GM18951 (cell line): ENCODE measurements at regions not wholly inside any gene's neighbourhood (a gene's known extent, or its start where the extent isn't known, plus 50 kb on each side); places are given as distances from the start of the nearest gene placed in this dataset.

ENCODE experiments used
- POLR2A ChIP-seq: IDR thresholded peaks from 4 replicates; pipeline ENCODE4 v1.6.1; 2011; ENCODE audit warnings: mild to moderate bottlenecking; ENCODE audit not compliant: insufficient read length, insufficient read depth; ENCODE audit errors: extremely low read depth
- in situ Hi-C: fragments of 300-500 bp; cut with MboI; formaldehyde crosslinking; loops from one replicate; pipeline ENCODE4 v1.12.0; 2022; ENCODE audit warnings: low sequenced_read_pairs, mixed read lengths, inconsistent platforms; ENCODE audit not compliant: unreplicated experiment

DNA sequence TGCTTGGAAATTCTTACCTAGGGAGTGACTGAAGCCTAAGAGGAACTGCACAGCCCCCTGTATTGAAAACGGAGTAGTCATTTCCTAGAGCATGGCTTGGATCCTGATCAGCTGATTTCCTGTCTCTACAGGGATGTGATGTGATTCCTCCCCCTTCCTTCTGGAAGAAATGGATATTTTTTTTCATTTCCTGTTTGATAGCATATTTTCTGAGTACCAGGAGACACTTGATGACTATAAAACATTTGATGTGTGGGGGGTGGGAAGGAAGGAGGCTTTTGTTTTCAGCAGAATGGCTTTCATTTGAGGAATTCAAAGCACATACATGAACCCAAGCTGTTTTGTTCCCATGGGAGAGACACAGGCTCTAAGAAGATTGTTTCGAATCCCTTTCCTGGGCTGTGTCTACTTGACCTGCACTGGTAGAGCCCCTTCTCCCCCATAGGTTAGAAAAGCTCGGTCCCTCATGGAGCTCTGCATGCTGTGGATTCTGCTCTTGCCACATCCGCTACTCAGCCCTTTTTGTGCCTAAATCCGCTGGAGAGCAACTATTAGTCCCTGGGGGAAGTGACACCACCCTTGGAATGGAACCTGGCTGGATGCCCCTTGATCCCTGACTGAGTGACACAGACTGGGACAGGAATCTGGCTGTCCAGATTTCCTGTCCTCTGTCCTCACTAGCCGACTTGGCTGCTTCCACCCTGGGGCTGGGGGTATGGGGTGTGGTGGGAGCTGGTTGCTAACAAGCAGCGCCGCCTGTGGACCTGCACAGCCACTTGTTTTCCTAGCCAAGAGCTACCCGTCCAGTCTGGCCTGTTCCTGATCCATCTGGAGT lies 71.8 kb upstream of the MACF1 start:
- in situ Hi-C loops: no loop called here
- no peak for TF ChIP-seq POLR2A

DNA sequence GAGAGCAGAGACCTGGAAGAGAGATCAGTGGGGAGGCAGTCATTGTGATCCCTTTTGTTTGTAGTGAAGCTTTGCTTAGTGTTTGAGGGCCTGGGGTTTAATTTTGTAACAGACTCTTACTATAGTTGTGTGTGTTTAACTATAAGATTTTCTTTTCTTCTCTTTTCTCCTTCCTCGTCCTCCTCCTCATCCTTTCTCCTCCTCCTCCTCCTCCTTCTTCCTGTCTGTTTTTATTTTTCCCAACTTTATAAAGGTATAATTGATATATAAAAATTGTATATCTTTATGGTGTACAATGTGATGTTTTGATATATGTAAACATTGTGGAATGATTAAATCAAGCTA lies 71.2 kb upstream of the MACF1 start:
- in situ Hi-C loops: no loop called here
- TF ChIP-seq POLR2A: no peak

DNA sequence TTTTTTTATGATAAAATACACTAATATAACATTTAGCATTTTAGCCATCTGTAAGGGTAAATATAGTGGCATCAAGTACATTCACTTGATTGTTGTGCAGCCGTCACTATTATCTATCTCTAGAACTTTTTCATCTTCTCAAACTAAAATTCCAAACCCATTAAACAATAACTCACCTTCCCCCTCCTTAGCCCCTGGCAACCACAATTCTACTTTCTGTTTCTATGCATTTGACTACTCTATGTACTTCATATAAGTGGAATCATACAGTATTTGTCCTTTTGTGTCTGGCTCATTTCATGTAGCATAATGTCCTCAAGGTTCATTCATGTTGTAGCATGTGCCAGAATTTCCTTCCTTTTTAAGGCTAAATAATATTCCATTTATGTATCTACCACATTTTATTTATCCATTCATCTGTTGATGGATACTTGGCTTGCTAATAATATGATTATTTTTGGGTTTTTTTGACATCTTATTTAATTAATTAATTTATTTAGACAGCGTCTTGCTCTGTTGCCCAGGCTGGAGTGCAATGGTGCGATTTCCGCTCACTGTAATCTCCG lies 69.6 kb upstream of the MACF1 start:
- in situ Hi-C loops: no loop called here
- no peak for TF ChIP-seq POLR2A

DNA sequence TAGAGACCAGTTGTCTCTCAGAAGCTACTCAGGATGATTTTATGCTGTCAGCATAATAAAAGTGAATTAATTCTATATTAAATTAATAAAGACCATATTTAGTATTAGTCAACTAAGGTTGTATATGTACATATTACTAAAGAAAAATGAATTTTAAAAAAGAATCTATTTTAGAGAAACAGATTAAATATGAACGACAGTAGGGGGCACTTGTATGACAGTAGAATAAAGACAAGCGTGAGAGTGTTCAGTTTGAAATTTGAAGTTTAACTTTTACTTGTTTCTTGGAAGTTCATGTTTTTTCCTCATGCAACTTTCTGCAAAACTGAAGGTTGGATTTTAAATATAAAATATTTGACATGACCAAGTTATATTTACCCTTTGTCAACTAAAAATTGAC lies 67.9 kb upstream of the MACF1 start:
- in situ Hi-C loops: no loop called here
- no peak for TF ChIP-seq POLR2A

DNA sequence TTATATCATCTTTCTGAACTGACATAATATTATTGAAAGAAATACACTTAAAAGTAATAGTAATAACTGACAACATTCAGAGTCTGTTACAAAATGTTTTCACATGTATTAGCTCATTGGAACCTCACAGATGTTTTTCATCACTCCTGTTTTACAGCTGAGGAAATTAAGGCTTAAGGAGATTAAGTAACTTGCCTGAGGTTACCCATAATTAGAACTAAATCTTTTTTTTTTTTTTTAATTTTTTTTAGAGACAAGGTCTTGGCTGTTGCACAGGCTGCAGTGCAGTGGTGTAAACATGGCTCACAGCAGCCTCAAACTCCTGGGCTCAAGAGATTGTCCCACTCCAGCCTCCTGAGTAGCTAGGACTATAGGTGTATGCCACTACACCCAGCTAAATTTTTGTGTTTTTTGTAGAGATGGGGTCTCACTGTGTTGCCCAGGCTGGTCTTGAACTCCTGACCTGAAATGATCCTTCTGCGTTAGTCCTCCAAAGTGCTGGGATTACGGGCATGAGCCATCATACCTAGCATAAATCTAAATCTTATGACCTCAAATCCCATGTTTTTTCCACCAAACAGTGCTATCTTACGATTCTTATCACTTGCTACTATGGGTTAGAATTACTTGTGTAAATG lies 64.7 kb upstream of the MACF1 start:
- no peak for TF ChIP-seq POLR2A
- in situ Hi-C loops: no loop called here

DNA sequence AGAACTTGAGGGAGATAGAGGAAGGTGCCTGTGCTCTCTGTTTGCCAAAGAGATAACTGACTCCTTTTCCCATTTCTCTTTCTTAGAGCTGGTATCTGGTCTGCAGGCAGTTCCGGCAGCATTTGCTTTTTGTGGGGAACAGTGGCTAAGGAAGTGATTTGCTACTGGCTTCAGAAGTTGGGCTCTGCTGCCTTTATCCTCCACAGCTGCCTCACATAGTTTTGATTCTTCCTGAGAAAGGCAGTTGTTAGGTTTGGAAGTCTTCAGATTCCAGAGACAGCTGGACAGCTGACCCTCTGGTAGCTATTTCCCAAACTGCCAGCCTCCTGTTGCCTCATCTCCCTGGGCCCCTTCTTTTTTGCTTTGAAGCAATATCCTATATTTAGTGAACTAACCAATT lies 62.6 kb upstream of the MACF1 start:
- in situ Hi-C loops: no loop called here
- no peak for TF ChIP-seq POLR2A

DNA sequence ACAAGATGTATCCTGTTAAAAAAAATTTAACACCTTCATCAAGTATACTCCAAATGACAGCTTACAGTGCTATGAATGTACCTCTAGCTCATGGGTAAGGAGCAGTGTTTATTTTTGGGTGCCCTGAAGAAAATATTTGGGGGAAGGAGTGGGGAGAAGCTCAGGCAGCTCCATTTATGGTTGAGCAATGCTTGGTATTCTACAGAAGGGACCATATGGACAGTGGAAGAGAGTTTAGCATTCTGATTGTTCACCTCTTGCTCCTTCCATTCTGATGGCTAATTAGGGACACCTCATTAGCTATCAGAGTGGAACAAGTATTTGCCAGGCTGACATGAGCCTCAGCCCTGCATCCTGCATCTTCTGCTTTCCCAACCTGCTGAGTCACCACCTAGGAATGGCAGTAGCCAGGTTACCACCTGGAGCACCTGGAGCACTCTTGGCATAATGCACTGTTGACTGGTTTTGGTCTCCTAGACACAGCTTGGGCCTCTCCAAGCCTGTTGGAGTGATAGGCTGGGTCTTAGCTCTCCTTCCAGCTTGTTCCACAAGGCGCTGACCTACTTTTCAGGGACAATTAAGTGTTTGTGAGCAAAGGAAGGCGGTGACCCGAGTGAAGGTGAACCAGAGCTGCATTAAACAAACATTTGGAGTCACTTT lies 62.0 kb upstream of the MACF1 start:
- TF ChIP-seq POLR2A: no peak
- in situ Hi-C loops: no loop called here

DNA sequence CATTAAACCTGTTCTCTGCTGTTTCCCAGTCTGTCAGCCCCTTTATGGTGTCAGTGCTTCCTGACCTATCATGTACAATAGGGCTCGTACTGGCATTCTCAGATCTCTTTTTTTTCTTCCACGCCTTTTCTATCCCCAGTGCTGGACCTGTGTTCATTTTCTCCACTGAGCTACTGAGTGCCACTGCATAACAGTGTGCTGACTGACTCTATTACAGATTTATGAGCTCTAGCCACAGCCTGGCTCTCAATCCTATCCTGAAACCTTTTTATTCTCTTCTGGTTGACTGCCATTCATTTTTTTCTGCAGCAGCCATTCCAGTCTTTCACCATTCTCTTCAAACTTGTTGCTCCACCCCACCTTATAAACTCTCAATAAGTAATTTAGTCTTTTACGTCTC lies 59.6 kb upstream of the MACF1 start:
- in situ Hi-C loops: no loop called here
- TF ChIP-seq POLR2A: no peak

DNA sequence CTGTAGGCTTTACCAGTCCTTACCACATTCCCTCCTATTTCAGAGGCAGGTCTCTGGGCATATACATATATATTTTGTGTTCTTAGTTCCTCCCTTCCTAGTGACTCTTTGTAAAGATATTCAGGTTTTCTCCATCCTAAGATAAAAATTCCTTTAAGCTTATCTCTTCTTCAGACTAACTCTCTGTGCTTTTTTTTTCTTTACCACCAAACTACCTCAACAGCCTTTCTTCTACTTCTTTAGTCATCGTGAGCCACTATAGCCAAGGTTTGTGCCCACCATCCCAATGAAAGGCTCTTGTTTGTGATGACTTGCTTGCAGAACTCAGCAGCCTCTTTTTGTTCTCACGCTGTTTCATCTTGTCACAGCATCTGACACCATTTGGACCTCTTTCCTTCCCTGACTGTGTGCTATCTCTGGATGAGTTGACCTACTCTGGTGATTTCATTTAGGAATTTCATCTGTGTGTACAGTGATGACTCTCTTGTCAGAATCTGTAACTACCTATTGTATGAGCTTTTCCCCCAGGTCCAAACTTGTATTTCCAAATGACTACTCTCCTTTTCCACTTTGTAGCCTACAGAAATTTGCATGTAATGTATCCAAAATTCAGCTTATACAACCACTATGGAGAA lies 59.0 kb upstream of the MACF1 start:
- TF ChIP-seq POLR2A: no peak
- in situ Hi-C loops: no loop called here

DNA sequence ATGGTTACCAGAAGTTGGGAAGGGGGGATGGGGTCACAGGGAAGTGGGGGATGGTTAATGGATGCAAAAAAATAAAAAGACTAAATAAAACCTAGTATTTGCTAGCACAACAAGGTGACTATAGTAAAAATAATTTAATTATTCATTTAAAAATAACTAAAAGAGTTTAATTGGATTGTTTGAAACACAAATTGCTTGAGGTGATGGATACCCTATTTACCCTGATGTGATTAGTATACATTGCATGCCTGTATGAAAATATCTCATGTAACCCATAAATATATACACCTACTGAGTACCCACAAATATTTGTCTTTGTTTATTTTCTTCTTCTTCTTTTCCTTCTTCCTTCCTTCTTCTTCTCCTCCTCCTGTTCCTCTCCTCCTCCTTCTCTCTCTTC lies 57.8 kb upstream of the MACF1 start:
- TF ChIP-seq POLR2A: no peak
- in situ Hi-C loops: no loop called here

DNA sequence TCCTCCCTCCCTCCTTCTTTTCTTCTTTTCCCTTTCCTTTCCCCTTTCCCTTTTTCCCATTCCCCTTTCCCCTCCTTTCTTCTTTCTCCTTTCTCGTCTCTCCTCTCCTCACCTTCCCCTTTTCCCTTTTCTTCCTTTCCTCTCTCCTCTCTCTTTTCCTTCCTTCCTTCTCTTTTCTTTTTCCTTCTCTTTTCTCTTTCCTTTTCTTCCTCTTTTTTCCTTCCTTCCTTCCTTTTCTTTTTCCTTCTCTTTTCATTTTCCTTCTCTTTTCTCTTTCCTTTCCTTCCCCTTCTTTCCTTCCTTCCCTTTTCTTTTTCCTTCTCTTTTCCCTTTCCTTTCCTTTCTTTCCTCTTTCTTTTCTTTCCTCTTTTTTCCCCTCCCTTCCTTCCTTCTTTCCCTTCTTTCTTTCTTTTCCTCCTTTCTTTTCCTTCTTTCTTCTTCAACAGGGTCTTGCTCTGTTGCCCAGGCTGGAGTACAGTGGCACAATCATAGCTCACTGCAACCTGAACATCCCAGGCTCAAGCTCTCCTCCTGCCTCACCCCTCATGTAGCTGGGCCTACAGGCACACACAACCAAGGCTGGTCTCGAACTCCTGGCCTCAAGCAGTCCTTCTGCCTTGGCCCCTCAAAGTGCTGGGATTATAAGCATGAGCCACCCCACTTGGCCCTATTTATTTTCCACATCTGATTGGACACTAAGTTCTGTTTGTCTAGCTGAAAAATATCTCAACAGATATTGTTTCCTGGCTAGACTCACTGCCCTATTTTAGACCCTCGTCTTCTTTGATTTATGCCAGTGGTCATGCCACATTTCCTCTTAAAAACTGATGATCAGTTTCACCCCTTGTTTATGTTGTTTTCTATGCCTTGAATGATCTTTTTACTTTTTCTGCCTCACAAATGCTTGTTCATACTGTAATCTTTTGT lies 57.1 kb upstream of the MACF1 start:
- no peak for TF ChIP-seq POLR2A
- in situ Hi-C loops: no loop called here

DNA sequence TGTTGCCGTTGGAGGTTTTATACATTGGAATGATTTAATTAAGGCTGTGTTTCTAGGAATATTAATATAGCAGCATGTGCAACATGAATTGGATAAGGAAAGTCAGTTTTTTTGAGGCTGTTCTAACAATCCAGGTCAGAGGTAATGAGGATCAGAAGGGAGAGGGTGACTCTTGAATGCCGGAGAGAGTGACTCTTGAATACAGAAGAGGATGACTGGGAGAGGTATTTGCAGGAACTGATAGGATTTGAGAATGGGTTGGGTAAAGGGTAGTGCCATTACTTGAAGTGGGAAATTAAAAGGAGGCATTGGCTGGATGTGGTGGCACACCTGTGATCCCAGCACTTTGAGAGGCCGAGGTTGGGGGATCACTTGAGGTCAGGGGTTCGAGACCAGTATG lies 55.6 kb upstream of the MACF1 start:
- no peak for TF ChIP-seq POLR2A
- in situ Hi-C loops: no loop called here
